Body of pancreas (tissue), 4 donors: ENCODE measurements at regions not wholly inside any gene's neighbourhood (a gene's known extent, or its start where the extent isn't known, plus 50 kb on each side); places are given as distances from the start of the nearest gene placed in this dataset.

Source experiments
- CTCF ChIP-seq, 7 experiments: fragments of 450-650 bp in 4 of 7; fragments of 200-600 bp in 3 of 7; sonication (generic) in 3 of 7; IDR thresholded peaks; one replicate each; pipeline ENCODE4 v1.5.1; 2016 to 2019; ENCODE audit warnings: antibody characterized with exemption in 7 of 7
- POLR2A ChIP-seq, 3 donors: fragments of 450-650 bp; IDR thresholded peaks; one replicate each; pipeline ENCODE4 v1.6.1; 2016; ENCODE audit warnings: antibody characterized with exemption in 3 of 3, mild to moderate bottlenecking in 2 of 3

GRCh38 chr5:108639366-108639765 lies 108.3 kb upstream of the FER start:
- TF ChIP-seq CTCF (IDR thresholded peaks at IDR 0.05) (no peak), POLR2A (IDR thresholded peaks at IDR 0.05) (no peak)
